SK-N-MC (cell line): ENCODE measurements at regions not wholly inside any gene's neighbourhood (a gene's known extent, or its start where the extent isn't known, plus 50 kb on each side); places are given as distances from the start of the nearest gene placed in this dataset.

Experiments used
- EZH2 ChIP-seq: fragments of 200-600 bp; sonication (generic); IDR thresholded peaks from one replicate; pipeline ENCODE4 v1.6.1; 2017; ENCODE audit warnings: antibody characterized with exemption
- FOXP2 ChIP-seq: optimal IDR thresholded peaks from 2 replicates; pipeline ENCODE3; 2011; ENCODE audit warnings: mild to moderate bottlenecking, moderate library complexity; ENCODE audit not compliant: insufficient read depth; ENCODE audit errors: extremely low read length, control extremely low read depth
- POLR2AphosphoS5 ChIP-seq: IDR thresholded peaks from 2 replicates; pipeline ENCODE4 v1.6.1; 2012; ENCODE audit warnings: mild to moderate bottlenecking, low read depth, low read length, borderline replicate concordance

GRCh38 chr1:87796471-87796901 is 467.8 kb downstream of the LMO4 start:
- TF ChIP-seq POLR2AphosphoS5 (no peak), EZH2 (no peak), FOXP2 (no peak)
